Psoas muscle (tissue), 7 donors: ENCODE measurements at regions not wholly inside any gene's neighbourhood (a gene's known extent, or its start where the extent isn't known, plus 50 kb on each side); places are given as distances from the start of the nearest gene placed in this dataset.
"Not testable (repeated sequence)": the region's sequence is repeated elsewhere in the genome, so short reads cannot be mapped to it uniquely, and the experiment has no call there.

Experiments used
- ATAC-seq, 4 donors: fragments of 200-7000 bp; cut with Tn5 transposase; one replicate each; pipeline ENCODE4 v1.9.1; 2020; ENCODE audit warnings: moderate library complexity in 3 of 4, mild to moderate bottlenecking in 2 of 4
- DNase-seq, 2 donors: peaks; one replicate each; pipeline ENCODE4 v3.0.0-alpha.2; 2020
- H3K27ac ChIP-seq: fragments of 200-600 bp; one replicate; pipeline ENCODE4 v1.8.0; 2022
- H3K27me3 ChIP-seq, 3 donors: fragments of 200-600 bp in 1 of 3; one replicate each; pipeline versions ENCODE4 v1.6.1 to v1.8.0; 2013 to 2022; ENCODE audit warnings: low read length in 2 of 3, mild to moderate bottlenecking in 2 of 3, moderate library complexity in 1 of 3; ENCODE audit not compliant: insufficient read depth in 3 of 3
- H3K36me3 ChIP-seq, 2 donors: fragments of 200-600 bp in 1 of 2; one replicate each; pipeline versions ENCODE4 v1.6.1 to v1.8.0; 2013 to 2022; ENCODE audit warnings: low read depth in 1 of 2, mild to moderate bottlenecking in 1 of 2, moderate library complexity in 1 of 2; ENCODE audit not compliant: insufficient read depth in 1 of 2
- H3K4me1 ChIP-seq: fragments of 200-600 bp; one replicate; pipeline ENCODE4 v1.8.0; 2022
- H3K4me3 ChIP-seq: fragments of 200-600 bp; one replicate; pipeline ENCODE4 v1.8.0; 2022; ENCODE audit warnings: mild to moderate bottlenecking
- H3K9me3 ChIP-seq: fragments of 200-600 bp; one replicate; pipeline ENCODE4 v1.8.0; 2022
- WGBS, 3 donors: extraction: QIAGEN DNeasy Blood & Tissue Kit; methylation state at CpG; one replicate each; pipeline versions ENCODE4 v1.1.6 to v1.1.7; 2013; 5-methylcytosine and 5-hydroxymethylcytosine counted together
- intact Hi-C, 2 donors: fragments of 100-400 bp; cut with DNase I; formaldehyde crosslinking; loops; one replicate each; pipeline versions ENCODE4 v1.11.0 to v1.14.2; 2022
- TF ChIP-seq, protein P1 (sequence below): fragments of 200-600 bp; IDR thresholded peaks from one replicate; pipeline ENCODE4 v1.8.0; 2022; ENCODE audit warnings: antibody characterized with exemption
- donor health status: healthy with polysubstance abuse.
- donor health status: DM: no; HTN: no; CAD: no; lungs with moderate emphysema.
- donor health status: Bipolar disorder and iron deficiency.
- donor health status: healthy.
- donor health status: DM: yes; HTN: yes; CAD: no.
- donor health status: DM: no; HTN: no; CAD: no.
- donor health status: DM: yes; HTN: yes; CAD: no.

DNA sequence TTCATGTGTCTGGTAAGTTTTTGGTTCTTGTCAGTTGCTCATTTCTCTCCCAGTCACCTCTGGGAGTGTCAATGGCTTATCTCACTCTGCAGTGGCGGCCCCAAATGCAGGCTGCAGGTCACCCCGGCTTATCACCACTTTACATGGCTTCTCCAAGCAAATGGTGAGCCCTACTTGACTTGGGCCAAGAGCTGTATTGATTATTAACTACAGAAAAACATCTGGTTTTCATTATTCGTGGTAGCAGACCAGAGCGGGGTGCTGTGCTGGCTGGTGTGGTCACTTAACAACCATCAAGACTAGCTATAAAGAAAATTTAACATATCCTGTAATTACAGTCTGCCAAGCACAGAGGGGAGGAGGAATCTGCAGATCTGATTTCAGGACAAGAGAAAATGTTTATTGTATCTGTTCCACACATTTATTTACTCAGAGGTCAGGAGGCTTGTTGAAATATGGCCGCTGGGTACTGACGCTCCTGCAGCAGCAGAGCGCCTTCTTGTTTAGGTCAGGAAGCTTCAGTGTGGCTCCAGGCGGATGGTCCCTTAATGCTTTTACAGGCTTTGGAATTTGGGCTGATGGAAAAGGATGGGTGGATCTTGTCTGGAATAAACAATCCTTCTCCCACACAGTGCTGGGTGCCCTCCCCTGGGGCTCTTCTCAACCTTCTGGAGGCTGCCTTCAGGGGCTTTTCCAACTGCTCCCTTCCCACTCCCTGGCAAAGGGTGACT lies 87.8 kb downstream of the HLX start:
- ATAC-seq, result no peak
- Histone ChIP-seq H3K4me1 (no peaks in the 10 kb centered on the region), H3K4me3 (no peak overlapping the region), H3K27ac (no peak overlapping the region), H3K36me3 (no peaks in the 10 kb centered on the region), H3K27me3 (no peaks in the 10 kb centered on the region), H3K9me3 (peaks cover 5% of the 10 kb centered on the region)
- intact Hi-C loops, result no loop called here
- WGBS, 3 donors, result 63 to 68% (median 67%) methylated on average over 8 of the region's 8 CpGs
- TF ChIP-seq, protein P1, sequence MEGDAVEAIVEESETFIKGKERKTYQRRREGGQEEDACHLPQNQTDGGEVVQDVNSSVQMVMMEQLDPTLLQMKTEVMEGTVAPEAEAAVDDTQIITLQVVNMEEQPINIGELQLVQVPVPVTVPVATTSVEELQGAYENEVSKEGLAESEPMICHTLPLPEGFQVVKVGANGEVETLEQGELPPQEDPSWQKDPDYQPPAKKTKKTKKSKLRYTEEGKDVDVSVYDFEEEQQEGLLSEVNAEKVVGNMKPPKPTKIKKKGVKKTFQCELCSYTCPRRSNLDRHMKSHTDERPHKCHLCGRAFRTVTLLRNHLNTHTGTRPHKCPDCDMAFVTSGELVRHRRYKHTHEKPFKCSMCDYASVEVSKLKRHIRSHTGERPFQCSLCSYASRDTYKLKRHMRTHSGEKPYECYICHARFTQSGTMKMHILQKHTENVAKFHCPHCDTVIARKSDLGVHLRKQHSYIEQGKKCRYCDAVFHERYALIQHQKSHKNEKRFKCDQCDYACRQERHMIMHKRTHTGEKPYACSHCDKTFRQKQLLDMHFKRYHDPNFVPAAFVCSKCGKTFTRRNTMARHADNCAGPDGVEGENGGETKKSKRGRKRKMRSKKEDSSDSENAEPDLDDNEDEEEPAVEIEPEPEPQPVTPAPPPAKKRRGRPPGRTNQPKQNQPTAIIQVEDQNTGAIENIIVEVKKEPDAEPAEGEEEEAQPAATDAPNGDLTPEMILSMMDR, result no peak
- DNase-seq, result no peak

DNA sequence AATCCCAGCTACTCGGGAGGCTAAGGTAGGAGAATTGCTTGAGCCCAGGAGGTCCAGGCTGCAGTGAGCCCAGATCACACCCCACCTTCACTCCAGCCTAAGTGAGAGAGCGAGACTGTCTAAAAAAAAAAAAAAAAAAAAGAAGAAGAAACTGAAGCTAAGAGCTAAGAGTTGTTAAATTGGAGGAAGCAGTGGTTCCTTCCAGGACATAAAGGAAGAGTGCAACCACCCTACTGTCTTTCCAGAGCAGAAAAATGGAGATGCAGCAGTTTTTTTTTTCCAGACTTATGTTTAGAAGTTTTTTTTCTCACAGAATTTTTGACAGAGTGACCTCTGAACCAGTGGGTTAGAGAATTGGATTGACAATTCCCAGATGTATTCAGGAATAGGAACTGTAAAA lies 88.7 kb downstream of the HLX start:
- DNase-seq, result no peak
- TF ChIP-seq, protein P1, result no peak
- no peak overlapping the region for H3K4me3 ChIP-seq
- H3K4me1 ChIP-seq, result no peaks in the 10 kb centered on the region
- H3K27ac ChIP-seq, result no peak overlapping the region
- H3K9me3 ChIP-seq, result peaks cover 5% of the 10 kb centered on the region
- WGBS, 3 donors, result 89 to 92% (median 91%) methylated on average over 2 of the region's 2 CpGs
- no peak for ATAC-seq
- H3K27me3 ChIP-seq, result no peaks in the 10 kb centered on the region
- intact Hi-C loops, result no loop called here
- H3K36me3 ChIP-seq, result no peaks in the 10 kb centered on the region

GRCh38 chr1:220969281-220969680 lies 90.0 kb downstream of the HLX start:
- H3K27me3 ChIP-seq, H3K27ac ChIP-seq, intact Hi-C loops, H3K4me1 ChIP-seq, DNase-seq, H3K4me3 ChIP-seq, H3K36me3 ChIP-seq, ATAC-seq, H3K9me3 ChIP-seq: not testable (repeated sequence)
- WGBS, 3 donors, result 94 to 100% (median 99%) methylated on average over 2 of the region's 2 CpGs

DNA sequence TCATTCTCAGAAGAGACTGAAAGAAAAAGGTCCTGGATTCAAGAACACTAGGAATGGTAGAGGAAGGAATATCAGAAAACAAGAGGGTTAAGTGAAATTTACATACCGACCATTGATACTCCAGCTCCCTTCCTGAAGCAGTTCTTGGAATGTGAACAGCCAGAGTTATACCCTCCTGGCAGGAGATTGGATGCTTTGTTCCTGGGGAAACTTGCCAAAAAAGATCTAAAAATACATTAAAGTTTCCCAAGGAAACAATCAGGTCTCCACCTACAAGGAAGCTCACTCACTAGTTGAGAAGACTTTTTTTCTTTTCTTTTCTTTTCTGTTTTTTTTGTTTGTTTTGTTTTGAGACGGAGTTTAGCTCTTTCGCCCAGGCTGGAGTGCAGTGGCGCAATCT lies 91.1 kb downstream of the HLX start:
- Histone ChIP-seq H3K4me3 (no peak overlapping the region), H3K27ac (no peak overlapping the region), H3K9me3 (peaks cover 5% of the 10 kb centered on the region), H3K4me1 (no peaks in the 10 kb centered on the region), H3K27me3 (no peaks in the 10 kb centered on the region), H3K36me3 (no peaks in the 10 kb centered on the region)
- TF ChIP-seq, protein P1, result no peak
- DNase-seq (no peak), ATAC-seq (no peak)
- 64 to 80% (median 71%) methylated on average over 4 of the region's 4 CpGs for WGBS, 3 donors
- intact Hi-C loops, result no loop called here

- 91 to 92% (median 91%) methylated on average over 5 of the region's 5 CpGs for WGBS, 3 donors
- TF ChIP-seq, protein P1, result no peak
Observed at GRCh38 chr1:220971221-220971620, 92.0 kb downstream of the HLX start.

More at GRCh38 chr1:220971221-220971620, 92.0 kb downstream of the HLX start:
- no peak for DNase-seq
- no peaks in the 10 kb centered on the region for H3K36me3 ChIP-seq
- H3K4me3 ChIP-seq, result no peak overlapping the region
- no peaks in the 10 kb centered on the region for H3K27me3 ChIP-seq
- intact Hi-C loops, result no loop called here
- no peak overlapping the region for H3K27ac ChIP-seq
- no peak for ATAC-seq
- H3K9me3 ChIP-seq, result peaks cover 5% of the 10 kb centered on the region
- no peaks in the 10 kb centered on the region for H3K4me1 ChIP-seq
